HepG2 (cell line): ENCODE measurements at regions not wholly inside any gene's neighbourhood (a gene's known extent, or its start where the extent isn't known, plus 50 kb on each side); places are given as distances from the start of the nearest gene placed in this dataset.
"Not testable (repeated sequence)": the region's sequence is repeated elsewhere in the genome, so short reads cannot be mapped to it uniquely, and the experiment has no call there.

Source experiments
- ATAC-seq: fragments of 200-7000 bp; cut with Tn5 transposase; 3 replicates; pipeline ENCODE4 v1.9.1; 2020; ENCODE audit warnings: mild to moderate bottlenecking, moderate library complexity
- BruUV-seq: library from RNA; stranded (reverse); fragments of 400-500 nt; replicated peaks from 2 replicates; lab custom pipeline; 2021; lab: Mats Ljungman, UMichigan
- CTCF ChIA-PET: fragments of 300-600 bp; formaldehyde crosslinking; extraction: SDS; loops from one replicate; lab custom pipeline; 2021; ENCODE audit warnings: low total read pairs, inconsistent platforms, low intra/inter-chr PET ratio; lab: Yijun Ruan, JAX
- POLR2A ChIA-PET: fragments of 350-600 bp; sonication (Branson Sonifier 250); formaldehyde crosslinking; loops from one replicate; lab custom pipeline; 2020; ENCODE audit warnings: antibody characterized with exemption, inconsistent platforms; lab: Yijun Ruan, JAX
- DNase-seq: peaks from one replicate; pipeline ENCODE4 v3.0.0-alpha.2; 2015; ENCODE audit warnings: low spot score
- FAIRE-seq: peaks from 3 replicates; lab custom pipeline; 2011; peaks lifted over from hg19 to GRCh38; lab: Jason Lieb, UNC
- H2AFZ ChIP-seq: one replicate; pipeline ENCODE4 v1.6.1; 2011; ENCODE audit warnings: low read length, inconsistent platforms
- H3K27ac ChIP-seq: fragments of 300-600 bp; 3 replicates; pipeline ENCODE4 v1.8.0; 2011; ENCODE audit warnings: mixed run types, mild to moderate bottlenecking, mixed read lengths, low read length, inconsistent platforms; ENCODE audit not compliant: insufficient read depth; ENCODE audit errors: extremely low read length
- H3K27me3 ChIP-seq, 2 experiments: fragments of 200-600 bp in 1 of 2; 2 replicates in 1 of 2; 3 replicates in 1 of 2; pipeline versions ENCODE4 v1.6.0 to v1.8.0; 2011; ENCODE audit warnings: low read length in 2 of 2, mild to moderate bottlenecking in 2 of 2, moderate library complexity in 2 of 2, inconsistent platforms in 1 of 2; ENCODE audit not compliant: insufficient read depth in 2 of 2, control insufficient read depth in 1 of 2
- H3K36me3 ChIP-seq, 2 experiments: fragments of 200-600 bp in 1 of 2; replicated peaks in 1 of 2; 2 replicates in 1 of 2; 3 replicates in 1 of 2; pipeline versions ENCODE4 v1.5.1 to v1.8.0; 2011; ENCODE audit warnings: low read length in 2 of 2, inconsistent platforms in 1 of 2; ENCODE audit not compliant: insufficient read depth in 2 of 2, control insufficient read depth in 1 of 2
- H3K4me1 ChIP-seq: 2 replicates; pipeline ENCODE4 v1.5.1; 2012; ENCODE audit warnings: low read length, inconsistent platforms; ENCODE audit not compliant: insufficient read depth
- H3K4me2 ChIP-seq: 2 replicates; pipeline ENCODE4 v1.6.0; 2011; ENCODE audit warnings: low read depth, low read length, inconsistent platforms
- H3K4me3 ChIP-seq, 3 experiments: fragments of 200-600 bp in 1 of 3; sonication (generic), shearing (Covaris generic) in 1 of 3; replicated peaks in 1 of 3; 2 replicates each; pipeline ENCODE4 v1.5.1; 2011 to 2016; ENCODE audit warnings: low read length in 3 of 3, inconsistent platforms in 2 of 3, low read depth in 2 of 3, mild to moderate bottlenecking in 2 of 3, control low read depth in 1 of 3, mixed read lengths in 1 of 3; ENCODE audit not compliant: insufficient read depth in 1 of 3
- H3K79me2 ChIP-seq: one replicate; pipeline ENCODE4 v1.6.1; 2011; ENCODE audit warnings: low read length, inconsistent platforms; ENCODE audit not compliant: insufficient read depth
- H3K9ac ChIP-seq: 2 replicates; pipeline ENCODE4 v1.6.0; 2011; ENCODE audit warnings: mild to moderate bottlenecking, low read depth, low read length, inconsistent platforms; ENCODE audit not compliant: insufficient read depth
- H3K9me3 ChIP-seq: 2 replicates; pipeline ENCODE4 v1.5.1; 2012; ENCODE audit warnings: mild to moderate bottlenecking, low read length
- H4K20me1 ChIP-seq: 2 replicates; pipeline ENCODE4 v1.6.0; 2011; ENCODE audit warnings: inconsistent platforms, mild to moderate bottlenecking, low read length, moderate library complexity; ENCODE audit not compliant: insufficient read depth
- CSRNP2 ChIP-seq: sonication (generic); formaldehyde crosslinking; conservative IDR thresholded peaks from 2 replicates; pipeline ENCODE4 v1.8.0; 2022; ENCODE audit warnings: low read depth, missing genetic modification reagents
- HDAC6 ChIP-seq: fragments of 200-600 bp; sonication (generic); IDR thresholded peaks from 2 replicates; pipeline ENCODE4 v1.7.0; 2017; ENCODE audit warnings: mild to moderate bottlenecking, antibody characterized with exemption, low read length, low read depth
- KAT2B ChIP-seq: fragments of 150-350 bp; IDR thresholded peaks from 2 replicates; pipeline ENCODE4 v1.6.1; 2014; ENCODE audit warnings: low read depth, low read length, borderline replicate concordance
- PAX8 ChIP-seq: sonication (generic); formaldehyde crosslinking; IDR thresholded peaks from 2 replicates; pipeline ENCODE4 v1.8.0; 2022; ENCODE audit warnings: mild to moderate bottlenecking, missing genetic modification reagents, borderline replicate concordance
- ZNF136 ChIP-seq: sonication (generic); formaldehyde crosslinking; IDR thresholded peaks from 2 replicates; pipeline ENCODE4 v1.8.1; 2022; ENCODE audit warnings: low read depth, mild to moderate bottlenecking, moderate library complexity, missing genetic modification reagents
- ZNF383 ChIP-seq: sonication (generic); formaldehyde crosslinking; IDR thresholded peaks from 2 replicates; pipeline ENCODE4 v1.4.0; 2020; ENCODE audit warnings: missing genetic modification reagents, mild to moderate bottlenecking, borderline replicate concordance
- WGBS: methylation state at CpG from one replicate; pipeline ENCODE4 v1.1.6; 2017; ENCODE audit warnings: low lambda C conversion rate; 5-methylcytosine and 5-hydroxymethylcytosine counted together
- in situ Hi-C: cut with HindIII; loops from 2 replicates; pipeline ENCODE4 v1.10.0; 2017; ENCODE audit warnings: low pct_unique_long_range_greater_than_20kb; ENCODE audit not compliant: extremely low pct_ligation_motif_present
- intact Hi-C: fragments of 100-400 bp; cut with micrococcal nuclease; formaldehyde crosslinking; loops from one replicate; pipeline ENCODE4 v1.10.0; 2022; ENCODE audit not compliant: unreplicated experiment
- TF ChIP-seq, protein P1 (sequence below): sonication (generic); formaldehyde crosslinking; IDR thresholded peaks from 2 replicates; pipeline ENCODE4 v1.4.0; 2020; ENCODE audit warnings: mild to moderate bottlenecking, missing genetic modification reagents
- TF ChIP-seq, protein P2 (sequence below): sonication (generic); formaldehyde crosslinking; IDR thresholded peaks from 2 replicates; pipeline ENCODE4 v1.4.0; 2020; ENCODE audit warnings: missing genetic modification reagents

- TF ChIP-seq CSRNP2 (CRISPR knock-in tag) (no peak), ZNF383 (CRISPR knock-in tag) (no peak)
Observed at GRCh38 chr12:127607146-127607725, 659.7 kb upstream of the TMEM132C start (continued).

DNA sequence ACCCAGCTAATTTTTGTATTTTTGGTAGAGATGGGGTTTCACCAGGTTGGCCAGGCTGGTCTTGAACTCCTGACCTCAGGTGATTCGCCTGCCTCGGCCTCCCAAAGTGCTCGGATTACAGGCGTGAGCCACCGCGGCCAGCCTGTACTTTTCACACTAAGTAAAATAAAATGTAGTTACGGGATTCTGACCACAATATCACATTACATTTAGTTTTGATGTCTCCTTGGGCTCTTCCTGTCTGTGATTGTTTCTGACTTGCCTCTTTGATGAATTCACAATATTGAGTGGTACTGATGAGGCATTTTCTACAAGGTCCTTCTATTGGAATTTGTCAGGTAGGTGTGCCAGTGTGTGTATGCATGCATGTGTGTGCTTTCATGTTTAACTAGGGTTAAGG lies 658.6 kb upstream of the TMEM132C start:
- in situ Hi-C loops, H3K4me2 ChIP-seq, H3K36me3 ChIP-seq, DNase-seq, ATAC-seq, CTCF ChIA-PET, H3K4me3 ChIP-seq, H3K27ac ChIP-seq, POLR2A ChIA-PET, FAIRE-seq, intact Hi-C loops, H3K79me2 ChIP-seq, H3K4me1 ChIP-seq, H3K9ac ChIP-seq, BruUV-seq, H3K27me3 ChIP-seq, H2AFZ ChIP-seq, H4K20me1 ChIP-seq: not testable (repeated sequence)
- 72% methylated on average over 7 of the region's 7 CpGs for WGBS
- H3K9me3 ChIP-seq = 0 out of 2 replicates have a peak, but pooled peaks cover 20% of the 10 kb centered on the region

DNA sequence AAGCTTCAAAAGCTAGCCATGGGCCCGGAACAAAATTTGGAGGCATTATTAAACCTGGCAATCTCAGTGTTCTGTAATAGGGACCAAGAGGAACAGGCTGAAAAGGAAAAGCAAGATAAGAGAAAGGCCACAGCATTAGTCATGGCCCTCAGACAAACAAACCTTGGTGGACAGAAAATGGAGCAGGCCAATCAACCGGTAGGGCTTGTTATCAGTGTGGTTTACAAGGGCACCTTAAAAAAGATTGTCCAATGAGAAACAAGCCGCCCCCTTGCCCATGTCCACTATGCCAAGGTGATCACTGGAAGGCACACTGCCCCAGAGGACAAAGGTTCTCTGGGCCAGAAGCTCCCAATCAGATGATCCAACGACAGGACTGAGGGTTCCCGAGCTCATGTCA lies 653.9 kb upstream of the TMEM132C start:
- POLR2A ChIA-PET = no interaction called here
- no peaks in the 10 kb centered on the region for H3K4me1 ChIP-seq
- no peaks in the 10 kb centered on the region for H3K79me2 ChIP-seq
- CTCF ChIA-PET = no interaction called here
- DNase-seq (no peak), ATAC-seq (no peak), FAIRE-seq (no peak)
- H3K27ac ChIP-seq = no peak overlapping the region
- H3K4me3 ChIP-seq = no peak overlapping the region
- WGBS = 6% methylated on average over 3 of the region's 5 CpGs
- no peak overlapping the region for H3K9ac ChIP-seq
- H2AFZ ChIP-seq = no peak overlapping the region
- H3K9me3 ChIP-seq = peaks cover 11% of the 10 kb centered on the region
- H3K4me2 ChIP-seq = no peak overlapping the region
- H4K20me1 ChIP-seq = no peaks in the 10 kb centered on the region
- H3K36me3 ChIP-seq = no peaks in the 10 kb centered on the region
- in situ Hi-C loops = no loop called here
- intact Hi-C loops = no loop called here
- H3K27me3 ChIP-seq = no peaks in the 10 kb centered on the region
- no TSS peak for BruUV-seq
- TF ChIP-seq ZNF136 (CRISPR knock-in tag) (no peak), HDAC6 (no peak), KAT2B (no peak), PAX8 (CRISPR knock-in tag) (no peak)
- TF ChIP-seq, protein P1, sequence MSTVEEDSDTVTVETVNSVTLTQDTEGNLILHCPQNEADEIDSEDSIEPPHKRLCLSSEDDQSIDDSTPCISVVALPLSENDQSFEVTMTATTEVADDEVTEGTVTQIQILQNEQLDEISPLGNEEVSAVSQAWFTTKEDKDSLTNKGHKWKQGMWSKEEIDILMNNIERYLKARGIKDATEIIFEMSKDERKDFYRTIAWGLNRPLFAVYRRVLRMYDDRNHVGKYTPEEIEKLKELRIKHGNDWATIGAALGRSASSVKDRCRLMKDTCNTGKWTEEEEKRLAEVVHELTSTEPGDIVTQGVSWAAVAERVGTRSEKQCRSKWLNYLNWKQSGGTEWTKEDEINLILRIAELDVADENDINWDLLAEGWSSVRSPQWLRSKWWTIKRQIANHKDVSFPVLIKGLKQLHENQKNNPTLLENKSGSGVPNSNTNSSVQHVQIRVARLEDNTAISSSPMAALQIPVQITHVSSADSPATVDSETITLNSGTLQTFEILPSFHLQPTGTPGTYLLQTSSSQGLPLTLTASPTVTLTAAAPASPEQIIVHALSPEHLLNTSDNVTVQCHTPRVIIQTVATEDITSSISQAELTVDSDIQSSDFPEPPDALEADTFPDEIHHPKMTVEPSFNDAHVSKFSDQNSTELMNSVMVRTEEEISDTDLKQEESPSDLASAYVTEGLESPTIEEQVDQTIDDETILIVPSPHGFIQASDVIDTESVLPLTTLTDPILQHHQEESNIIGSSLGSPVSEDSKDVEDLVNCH = no peak
- TF ChIP-seq, protein P2, sequence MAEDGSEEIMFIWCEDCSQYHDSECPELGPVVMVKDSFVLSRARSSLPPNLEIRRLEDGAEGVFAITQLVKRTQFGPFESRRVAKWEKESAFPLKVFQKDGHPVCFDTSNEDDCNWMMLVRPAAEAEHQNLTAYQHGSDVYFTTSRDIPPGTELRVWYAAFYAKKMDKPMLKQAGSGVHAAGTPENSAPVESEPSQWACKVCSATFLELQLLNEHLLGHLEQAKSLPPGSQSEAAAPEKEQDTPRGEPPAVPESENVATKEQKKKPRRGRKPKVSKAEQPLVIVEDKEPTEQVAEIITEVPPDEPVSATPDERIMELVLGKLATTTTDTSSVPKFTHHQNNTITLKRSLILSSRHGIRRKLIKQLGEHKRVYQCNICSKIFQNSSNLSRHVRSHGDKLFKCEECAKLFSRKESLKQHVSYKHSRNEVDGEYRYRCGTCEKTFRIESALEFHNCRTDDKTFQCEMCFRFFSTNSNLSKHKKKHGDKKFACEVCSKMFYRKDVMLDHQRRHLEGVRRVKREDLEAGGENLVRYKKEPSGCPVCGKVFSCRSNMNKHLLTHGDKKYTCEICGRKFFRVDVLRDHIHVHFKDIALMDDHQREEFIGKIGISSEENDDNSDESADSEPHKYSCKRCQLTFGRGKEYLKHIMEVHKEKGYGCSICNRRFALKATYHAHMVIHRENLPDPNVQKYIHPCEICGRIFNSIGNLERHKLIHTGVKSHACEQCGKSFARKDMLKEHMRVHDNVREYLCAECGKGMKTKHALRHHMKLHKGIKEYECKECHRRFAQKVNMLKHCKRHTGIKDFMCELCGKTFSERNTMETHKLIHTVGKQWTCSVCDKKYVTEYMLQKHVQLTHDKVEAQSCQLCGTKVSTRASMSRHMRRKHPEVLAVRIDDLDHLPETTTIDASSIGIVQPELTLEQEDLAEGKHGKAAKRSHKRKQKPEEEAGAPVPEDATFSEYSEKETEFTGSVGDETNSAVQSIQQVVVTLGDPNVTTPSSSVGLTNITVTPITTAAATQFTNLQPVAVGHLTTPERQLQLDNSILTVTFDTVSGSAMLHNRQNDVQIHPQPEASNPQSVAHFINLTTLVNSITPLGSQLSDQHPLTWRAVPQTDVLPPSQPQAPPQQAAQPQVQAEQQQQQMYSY (CRISPR knock-in tag) = no peak
